ENCODE measurements at regions not wholly inside any gene's neighbourhood (a gene's known extent, or its start where the extent isn't known, plus 50 kb on each side); places are given as distances from the start of the nearest gene placed in this dataset.
"Not testable (repeated sequence)": the region's sequence is repeated elsewhere in the genome, so short reads cannot be mapped to it uniquely, and the experiment has no call there.

- peaks cover 6% of the 10 kb centered on the region for H3K36me3 Mint-ChIP-seq (ENCODE audit: unreplicated experiment)
- H3K4me3 Mint-ChIP-seq (ENCODE audit: unreplicated experiment) = no peak overlapping the region
- no peak for DNase-seq
- H3K27me3 Mint-ChIP-seq (ENCODE audit: unreplicated experiment) = peaks cover 2% of the 10 kb centered on the region
- peaks cover 10% of the 10 kb centered on the region for H3K4me1 Mint-ChIP-seq (ENCODE audit: low read depth, unreplicated experiment)
- no peaks in the 10 kb centered on the region for H3K9me3 Mint-ChIP-seq (ENCODE audit: unreplicated experiment)
- H3K27ac Mint-ChIP-seq (ENCODE audit: unreplicated experiment) = no peak overlapping the region
- TF ChIP-seq CTCF (IDR thresholded peaks at IDR 0.05; ENCODE audit: partially characterized antibody, unreplicated experiment) = no peak
These were observed 309.0 kb downstream of the TEX29 start for GRCh38 chr13:111629457-111629856.

- H3K27ac Mint-ChIP-seq (ENCODE audit: unreplicated experiment) = no peak overlapping the region
- H3K4me3 Mint-ChIP-seq (ENCODE audit: unreplicated experiment) = no peak overlapping the region
- no peaks in the 10 kb centered on the region for H3K9me3 Mint-ChIP-seq (ENCODE audit: unreplicated experiment)
- H3K36me3 Mint-ChIP-seq (ENCODE audit: unreplicated experiment) = peaks cover 5% of the 10 kb centered on the region
- DNase-seq = no peak
- peaks cover 10% of the 10 kb centered on the region for H3K4me1 Mint-ChIP-seq (ENCODE audit: low read depth, unreplicated experiment)
- no peak for TF ChIP-seq CTCF (IDR thresholded peaks at IDR 0.05; ENCODE audit: partially characterized antibody, unreplicated experiment)
- H3K27me3 Mint-ChIP-seq (ENCODE audit: unreplicated experiment) = peaks cover 2% of the 10 kb centered on the region
These were observed 309.5 kb downstream of the TEX29 start for GRCh38 chr13:111629926-111630325.

- Mint-ChIP-seq H3K27me3 (ENCODE audit: unreplicated experiment) (peaks cover 2% of the 10 kb centered on the region), H3K4me1 (ENCODE audit: low read depth, unreplicated experiment) (peaks cover 10% of the 10 kb centered on the region), H3K27ac (ENCODE audit: unreplicated experiment) (no peak overlapping the region), H3K36me3 (ENCODE audit: unreplicated experiment) (peaks cover under 1% of the 10 kb centered on the region), H3K9me3 (ENCODE audit: unreplicated experiment) (no peaks in the 10 kb centered on the region), H3K4me3 (ENCODE audit: unreplicated experiment) (no peak overlapping the region)
- no peak for TF ChIP-seq CTCF (IDR thresholded peaks at IDR 0.05; ENCODE audit: partially characterized antibody, unreplicated experiment)
- no peak for DNase-seq
These were observed 310.0 kb downstream of the TEX29 start for GRCh38 chr13:111630406-111630805.

- H3K27ac Mint-ChIP-seq (ENCODE audit: unreplicated experiment); H3K4me3 Mint-ChIP-seq (ENCODE audit: unreplicated experiment); H3K9me3 Mint-ChIP-seq (ENCODE audit: unreplicated experiment); H3K36me3 Mint-ChIP-seq (ENCODE audit: unreplicated experiment); DNase-seq; H3K27me3 Mint-ChIP-seq (ENCODE audit: unreplicated experiment): not testable (repeated sequence)
- H3K4me1 Mint-ChIP-seq (ENCODE audit: low read depth, unreplicated experiment) = peaks cover 10% of the 10 kb centered on the region
These were observed 310.8 kb downstream of the TEX29 start for GRCh38 chr13:111631271-111631670.

- no peak for DNase-seq
- H3K27me3 Mint-ChIP-seq (ENCODE audit: unreplicated experiment) = peaks cover 2% of the 10 kb centered on the region
- H3K9me3 Mint-ChIP-seq (ENCODE audit: unreplicated experiment) = no peaks in the 10 kb centered on the region
- no peaks in the 10 kb centered on the region for H3K36me3 Mint-ChIP-seq (ENCODE audit: unreplicated experiment)
- peaks cover 10% of the 10 kb centered on the region for H3K4me1 Mint-ChIP-seq (ENCODE audit: low read depth, unreplicated experiment)
- TF ChIP-seq CTCF (IDR thresholded peaks at IDR 0.05; ENCODE audit: partially characterized antibody, unreplicated experiment) = no peak
- H3K4me3 Mint-ChIP-seq (ENCODE audit: unreplicated experiment) = no peak overlapping the region
- H3K27ac Mint-ChIP-seq (ENCODE audit: unreplicated experiment) = no peak overlapping the region
These were observed 312.5 kb downstream of the TEX29 start for GRCh38 chr13:111632906-111633305.

- no peak overlapping the region for H3K27ac Mint-ChIP-seq (ENCODE audit: unreplicated experiment)
- H3K4me1 Mint-ChIP-seq (ENCODE audit: low read depth, unreplicated experiment) = peaks cover 10% of the 10 kb centered on the region
- no peaks in the 10 kb centered on the region for H3K9me3 Mint-ChIP-seq (ENCODE audit: unreplicated experiment)
- H3K27me3 Mint-ChIP-seq (ENCODE audit: unreplicated experiment) = peaks cover 2% of the 10 kb centered on the region
- no peak for DNase-seq
- TF ChIP-seq CTCF (IDR thresholded peaks at IDR 0.05; ENCODE audit: partially characterized antibody, unreplicated experiment) = no peak
- H3K4me3 Mint-ChIP-seq (ENCODE audit: unreplicated experiment) = no peak overlapping the region
- H3K36me3 Mint-ChIP-seq (ENCODE audit: unreplicated experiment) = no peaks in the 10 kb centered on the region
These were observed 313.0 kb downstream of the TEX29 start for GRCh38 chr13:111633401-111633800.

Measured in glutamatergic neuron (in vitro differentiated cells).